Activated CD8-positive, alpha-beta memory T cell treated with anti-CD3 and anti-CD28 coated beads, Interleukin-2, amount 10 ng/mL, durations not matched to agents 7 days and 5 days (primary cell): ENCODE measurements at regions not wholly inside any gene's neighbourhood (a gene's known extent, or its start where the extent isn't known, plus 50 kb on each side); places are given as distances from the start of the nearest gene placed in this dataset.

Experiments used
- ATAC-seq: fragments of 150-1000 bp; cut with Tn5 transposase; one replicate; pipeline ENCODE4 v1.10.0; 2021; ENCODE audit warnings: moderate library complexity
- CTCF ChIA-PET: fragments of 350-600 bp; sonication (Branson Sonifier 250); formaldehyde crosslinking; loops from one replicate; lab custom pipeline; 2021; ENCODE audit warnings: antibody characterized with exemption; lab: Charles Lee
- DNase-seq: peaks from one replicate; pipeline ENCODE4 v3.0.0-alpha.2; 2020
- H3K27ac Mint-ChIP-seq: one replicate; pipeline ENCODE4 v1.8.0; 2021; ENCODE audit warnings: mild to moderate bottlenecking, mixed read lengths
- H3K27me3 Mint-ChIP-seq: one replicate; pipeline ENCODE4 v1.8.0; 2021; ENCODE audit warnings: mixed read lengths
- H3K36me3 Mint-ChIP-seq: one replicate; pipeline ENCODE4 v1.8.0; 2021; ENCODE audit warnings: mild to moderate bottlenecking, mixed read lengths
- H3K4me1 Mint-ChIP-seq: one replicate; pipeline ENCODE4 v1.8.0; 2021; ENCODE audit warnings: mixed read lengths
- H3K4me3 Mint-ChIP-seq: one replicate; pipeline ENCODE4 v1.8.0; 2021; ENCODE audit warnings: mild to moderate bottlenecking, moderate library complexity, mixed read lengths
- H3K9me3 Mint-ChIP-seq: one replicate; pipeline ENCODE4 v1.8.0; 2022; ENCODE audit warnings: low read depth, mixed read lengths

- H3K4me1 Mint-ChIP-seq = no peaks in the 10 kb centered on the region
- H3K27ac Mint-ChIP-seq = no peak overlapping the region
- ATAC-seq (no peak), DNase-seq (no peak)
- H3K9me3 Mint-ChIP-seq = no peaks in the 10 kb centered on the region
- peaks cover 6% of the 10 kb centered on the region for H3K27me3 Mint-ChIP-seq
- H3K4me3 Mint-ChIP-seq = no peak overlapping the region
- CTCF ChIA-PET = no interaction called here
- H3K36me3 Mint-ChIP-seq = no peaks in the 10 kb centered on the region
Observed at GRCh38 chr3:54042259-54042823, 80.0 kb upstream of the CACNA2D3 start.

GRCh38 chr3:54040476-54040875 lies 81.9 kb upstream of the CACNA2D3 start:
- Mint-ChIP-seq H3K36me3 (no peaks in the 10 kb centered on the region), H3K9me3 (no peaks in the 10 kb centered on the region), H3K4me3 (no peak overlapping the region), H3K27me3 (peaks cover 1% of the 10 kb centered on the region), H3K27ac (no peak overlapping the region), H3K4me1 (no peaks in the 10 kb centered on the region)
- CTCF ChIA-PET = no interaction called here
- ATAC-seq (no peak), DNase-seq (no peak)

- no peak for DNase-seq
- no peak for ATAC-seq
- no peaks in the 10 kb centered on the region for H3K4me1 Mint-ChIP-seq
- CTCF ChIA-PET = no interaction called here
- no peaks in the 10 kb centered on the region for H3K27me3 Mint-ChIP-seq
- no peak overlapping the region for H3K27ac Mint-ChIP-seq
- H3K9me3 Mint-ChIP-seq = no peaks in the 10 kb centered on the region
- H3K4me3 Mint-ChIP-seq = no peak overlapping the region
- no peaks in the 10 kb centered on the region for H3K36me3 Mint-ChIP-seq
Observed at GRCh38 chr3:54038391-54038790, 84.0 kb upstream of the CACNA2D3 start.

GRCh38 chr3:54036543-54036942 lies 85.8 kb upstream of the CACNA2D3 start:
- H3K36me3 Mint-ChIP-seq = no peaks in the 10 kb centered on the region
- no peak overlapping the region for H3K27ac Mint-ChIP-seq
- H3K27me3 Mint-ChIP-seq = no peaks in the 10 kb centered on the region
- H3K9me3 Mint-ChIP-seq = no peaks in the 10 kb centered on the region
- no peak overlapping the region for H3K4me3 Mint-ChIP-seq
- no peak for ATAC-seq
- CTCF ChIA-PET = no interaction called here
- no peak for DNase-seq
- no peaks in the 10 kb centered on the region for H3K4me1 Mint-ChIP-seq

- Mint-ChIP-seq H3K27ac (no peak overlapping the region), H3K36me3 (no peaks in the 10 kb centered on the region), H3K9me3 (no peaks in the 10 kb centered on the region), H3K4me1 (no peaks in the 10 kb centered on the region), H3K4me3 (no peak overlapping the region), H3K27me3 (no peaks in the 10 kb centered on the region)
- CTCF ChIA-PET = no interaction called here
- DNase-seq (no peak), ATAC-seq (no peak)
Observed at GRCh38 chr3:54034971-54035370, 87.4 kb upstream of the CACNA2D3 start.

GRCh38 chr3:54033761-54034160 lies 88.6 kb upstream of the CACNA2D3 start:
- DNase-seq (no peak), ATAC-seq (no peak)
- CTCF ChIA-PET = no interaction called here
- Mint-ChIP-seq H3K4me1 (no peaks in the 10 kb centered on the region), H3K27ac (no peak overlapping the region), H3K9me3 (no peaks in the 10 kb centered on the region), H3K27me3 (no peaks in the 10 kb centered on the region), H3K4me3 (no peak overlapping the region), H3K36me3 (no peaks in the 10 kb centered on the region)

GRCh38 chr3:54032598-54032997 lies 89.8 kb upstream of the CACNA2D3 start:
- H3K36me3 Mint-ChIP-seq = no peaks in the 10 kb centered on the region
- CTCF ChIA-PET = no interaction called here
- ATAC-seq = no peak
- H3K4me1 Mint-ChIP-seq = no peaks in the 10 kb centered on the region
- H3K4me3 Mint-ChIP-seq = no peak overlapping the region
- H3K27me3 Mint-ChIP-seq = no peaks in the 10 kb centered on the region
- no peak overlapping the region for H3K27ac Mint-ChIP-seq
- H3K9me3 Mint-ChIP-seq = no peaks in the 10 kb centered on the region
- no peak for DNase-seq

- Mint-ChIP-seq H3K9me3 (no peaks in the 10 kb centered on the region), H3K27ac (no peak overlapping the region), H3K36me3 (no peaks in the 10 kb centered on the region), H3K4me3 (no peak overlapping the region), H3K27me3 (no peaks in the 10 kb centered on the region), H3K4me1 (no peaks in the 10 kb centered on the region)
- ATAC-seq = no peak
- DNase-seq = no peak
- CTCF ChIA-PET = no interaction called here
Observed at GRCh38 chr3:54028372-54028771, 94.0 kb upstream of the CACNA2D3 start.

GRCh38 chr3:54026543-54026942 lies 95.8 kb upstream of the CACNA2D3 start:
- no peak overlapping the region for H3K27ac Mint-ChIP-seq
- no peaks in the 10 kb centered on the region for H3K4me1 Mint-ChIP-seq
- H3K27me3 Mint-ChIP-seq = no peaks in the 10 kb centered on the region
- no peaks in the 10 kb centered on the region for H3K36me3 Mint-ChIP-seq
- DNase-seq (no peak), ATAC-seq (no peak)
- no peak overlapping the region for H3K4me3 Mint-ChIP-seq
- no peaks in the 10 kb centered on the region for H3K9me3 Mint-ChIP-seq
- CTCF ChIA-PET = no interaction called here

- Mint-ChIP-seq H3K9me3 (no peaks in the 10 kb centered on the region), H3K36me3 (no peaks in the 10 kb centered on the region), H3K4me1 (no peaks in the 10 kb centered on the region), H3K27me3 (no peaks in the 10 kb centered on the region), H3K27ac (no peak overlapping the region), H3K4me3 (no peak overlapping the region)
- DNase-seq (no peak), ATAC-seq (no peak)
- CTCF ChIA-PET = no interaction called here
Observed at GRCh38 chr3:54021071-54021470, 101.3 kb upstream of the CACNA2D3 start.

GRCh38 chr3:54020436-54020835 lies 101.9 kb upstream of the CACNA2D3 start:
- Mint-ChIP-seq H3K4me1 (no peaks in the 10 kb centered on the region), H3K27ac (no peak overlapping the region), H3K36me3 (no peaks in the 10 kb centered on the region), H3K4me3 (no peak overlapping the region), H3K9me3 (no peaks in the 10 kb centered on the region), H3K27me3 (no peaks in the 10 kb centered on the region)
- CTCF ChIA-PET = no interaction called here
- ATAC-seq = no peak
- DNase-seq = no peak

- ATAC-seq (no peak), DNase-seq (no peak)
- no peaks in the 10 kb centered on the region for H3K36me3 Mint-ChIP-seq
- no peak overlapping the region for H3K27ac Mint-ChIP-seq
- no peaks in the 10 kb centered on the region for H3K9me3 Mint-ChIP-seq
- H3K27me3 Mint-ChIP-seq = no peaks in the 10 kb centered on the region
- no peaks in the 10 kb centered on the region for H3K4me1 Mint-ChIP-seq
- no peak overlapping the region for H3K4me3 Mint-ChIP-seq
- CTCF ChIA-PET = no interaction called here
Observed at GRCh38 chr3:54014067-54014466, 108.3 kb upstream of the CACNA2D3 start.

GRCh38 chr3:54008744-54009143 lies 113.6 kb upstream of the CACNA2D3 start:
- no peak overlapping the region for H3K27ac Mint-ChIP-seq
- no peaks in the 10 kb centered on the region for H3K9me3 Mint-ChIP-seq
- H3K27me3 Mint-ChIP-seq = no peaks in the 10 kb centered on the region
- no peaks in the 10 kb centered on the region for H3K4me1 Mint-ChIP-seq
- DNase-seq = no peak
- CTCF ChIA-PET = no interaction called here
- no peaks in the 10 kb centered on the region for H3K36me3 Mint-ChIP-seq
- H3K4me3 Mint-ChIP-seq = no peak overlapping the region
- no peak for ATAC-seq

- CTCF ChIA-PET = no interaction called here
- DNase-seq (no peak), ATAC-seq (no peak)
- H3K27me3 Mint-ChIP-seq = no peaks in the 10 kb centered on the region
- H3K4me1 Mint-ChIP-seq = no peaks in the 10 kb centered on the region
- no peak overlapping the region for H3K4me3 Mint-ChIP-seq
- H3K36me3 Mint-ChIP-seq = no peaks in the 10 kb centered on the region
- H3K27ac Mint-ChIP-seq = no peak overlapping the region
- H3K9me3 Mint-ChIP-seq = no peaks in the 10 kb centered on the region
Observed at GRCh38 chr3:54008099-54008498, 114.3 kb upstream of the CACNA2D3 start.

GRCh38 chr3:54004335-54004734 lies 112.7 kb upstream of the SELENOK start:
- CTCF ChIA-PET = no interaction called here
- Mint-ChIP-seq H3K36me3 (no peaks in the 10 kb centered on the region), H3K27ac (no peak overlapping the region), H3K9me3 (no peaks in the 10 kb centered on the region), H3K4me3 (no peak overlapping the region), H3K27me3 (no peaks in the 10 kb centered on the region), H3K4me1 (no peaks in the 10 kb centered on the region)
- ATAC-seq (no peak), DNase-seq (no peak)
